Gastrocnemius medialis (tissue), 4 donors: ENCODE measurements at regions not wholly inside any gene's neighbourhood (a gene's known extent, or its start where the extent isn't known, plus 50 kb on each side); places are given as distances from the start of the nearest gene placed in this dataset.

Source experiments
- POLR2A ChIP-seq, 2 donors: fragments of 450-650 bp; IDR thresholded peaks; one replicate each; pipeline ENCODE4 v1.6.1; 2017; ENCODE audit warnings: antibody characterized with exemption in 2 of 2, mild to moderate bottlenecking in 2 of 2, moderate library complexity in 2 of 2
- TF ChIP-seq, protein P1 (sequence below), 5 experiments: fragments of 450-650 bp in 3 of 5; fragments of 200-600 bp in 2 of 5; sonication (generic) in 2 of 5; IDR thresholded peaks in 4 of 5; conservative IDR thresholded peaks in 1 of 5; 1 replicate in 4 of 5; 2 replicates in 1 of 5; pipeline ENCODE4 v1.5.1; 2016 to 2019; ENCODE audit warnings: antibody characterized with exemption in 5 of 5, mild to moderate bottlenecking in 3 of 5, moderate library complexity in 3 of 5

- TF ChIP-seq, protein P1, sequence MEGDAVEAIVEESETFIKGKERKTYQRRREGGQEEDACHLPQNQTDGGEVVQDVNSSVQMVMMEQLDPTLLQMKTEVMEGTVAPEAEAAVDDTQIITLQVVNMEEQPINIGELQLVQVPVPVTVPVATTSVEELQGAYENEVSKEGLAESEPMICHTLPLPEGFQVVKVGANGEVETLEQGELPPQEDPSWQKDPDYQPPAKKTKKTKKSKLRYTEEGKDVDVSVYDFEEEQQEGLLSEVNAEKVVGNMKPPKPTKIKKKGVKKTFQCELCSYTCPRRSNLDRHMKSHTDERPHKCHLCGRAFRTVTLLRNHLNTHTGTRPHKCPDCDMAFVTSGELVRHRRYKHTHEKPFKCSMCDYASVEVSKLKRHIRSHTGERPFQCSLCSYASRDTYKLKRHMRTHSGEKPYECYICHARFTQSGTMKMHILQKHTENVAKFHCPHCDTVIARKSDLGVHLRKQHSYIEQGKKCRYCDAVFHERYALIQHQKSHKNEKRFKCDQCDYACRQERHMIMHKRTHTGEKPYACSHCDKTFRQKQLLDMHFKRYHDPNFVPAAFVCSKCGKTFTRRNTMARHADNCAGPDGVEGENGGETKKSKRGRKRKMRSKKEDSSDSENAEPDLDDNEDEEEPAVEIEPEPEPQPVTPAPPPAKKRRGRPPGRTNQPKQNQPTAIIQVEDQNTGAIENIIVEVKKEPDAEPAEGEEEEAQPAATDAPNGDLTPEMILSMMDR (IDR thresholded peaks at IDR 0.05 in 4 of 5, conservative IDR thresholded peaks at IDR 0.05 in 1 of 5), result no peak
- no peak for TF ChIP-seq POLR2A (IDR thresholded peaks at IDR 0.05)
Measured at GRCh38 chr5:82849885-82850284, 227.3 kb downstream of the TMEM167A start.
